OCI-LY3 (cell line): ENCODE measurements at regions not wholly inside any gene's neighbourhood (a gene's known extent, or its start where the extent isn't known, plus 50 kb on each side); places are given as distances from the start of the nearest gene placed in this dataset.

Experiments
- H2AFZ ChIP-seq: fragments of 200-600, 300-600 bp; shearing (Covaris generic); 2 replicates; pipeline ENCODE4 v1.6.0; 2014; ENCODE audit warnings: antibody characterized with exemption, low read depth, low read length
- H3K27ac ChIP-seq: fragments of 200-600, 300-600 bp; sonication (generic); 2 replicates; pipeline ENCODE4 v1.5.1; 2014; ENCODE audit warnings: mild to moderate bottlenecking, low read length, moderate library complexity, mixed read lengths
- H3K27me3 ChIP-seq: fragments of 200-600, 300-600 bp; sonication (generic); 2 replicates; pipeline ENCODE4 v1.6.1; 2014; ENCODE audit warnings: low read depth, low read length, mixed read lengths
- H3K36me3 ChIP-seq: fragments of 200-600, 300-600 bp; sonication (generic); replicated peaks from 2 replicates; pipeline ENCODE3; 2014; ENCODE audit warnings: low read depth, low read length, mixed read lengths
- H3K4me1 ChIP-seq: fragments of 300-600, 200-600 bp; sonication (generic); 2 replicates; pipeline ENCODE4 v1.6.1; 2014; ENCODE audit warnings: low read length, mixed read lengths
- H3K4me2 ChIP-seq: fragments of 200-600, 300-600 bp; sonication (generic); 2 replicates; pipeline ENCODE4 v1.6.1; 2014; ENCODE audit warnings: low read length, mixed read lengths
- H3K4me3 ChIP-seq: fragments of 300-600, 200-600 bp; sonication (generic); 2 replicates; pipeline ENCODE4 v1.5.1; 2014; ENCODE audit warnings: antibody characterized with exemption, mild to moderate bottlenecking, low read length, moderate library complexity
- H3K79me2 ChIP-seq: fragments of 300-600, 200-600 bp; shearing (Covaris generic); 2 replicates; pipeline ENCODE4 v1.6.1; 2014; ENCODE audit warnings: mild to moderate bottlenecking, low read length, mixed read lengths
- H3K9ac ChIP-seq: fragments of 300-600, 200-600 bp; shearing (Covaris generic); 2 replicates; pipeline ENCODE4 v1.6.0; 2014; ENCODE audit warnings: mild to moderate bottlenecking, low read length, moderate library complexity
- H3K9me3 ChIP-seq: fragments of 200-600, 300-600 bp; shearing (Covaris generic); 2 replicates; pipeline ENCODE4 v1.6.1; 2014; ENCODE audit warnings: low read length, mixed read lengths; ENCODE audit not compliant: insufficient read depth
- H4K20me1 ChIP-seq: fragments of 200-600, 300-600 bp; sonication (generic); 2 replicates; pipeline ENCODE4 v1.6.1; 2016; ENCODE audit warnings: low read length, mixed read lengths; ENCODE audit not compliant: insufficient read depth
- EZH2phosphoT487 ChIP-seq: fragments of 200-600 bp; shearing (Covaris generic); IDR thresholded peaks from 2 replicates; pipeline ENCODE4 v1.6.1; 2018; ENCODE audit warnings: antibody characterized with exemption, mixed run types, low read depth
- TF ChIP-seq, protein P1 (sequence below): fragments of 200-600, 300-600 bp; sonication (generic); IDR thresholded peaks from 2 replicates; pipeline ENCODE4 v1.5.1; 2014; ENCODE audit warnings: antibody characterized with exemption, low read length, low read depth

DNA sequence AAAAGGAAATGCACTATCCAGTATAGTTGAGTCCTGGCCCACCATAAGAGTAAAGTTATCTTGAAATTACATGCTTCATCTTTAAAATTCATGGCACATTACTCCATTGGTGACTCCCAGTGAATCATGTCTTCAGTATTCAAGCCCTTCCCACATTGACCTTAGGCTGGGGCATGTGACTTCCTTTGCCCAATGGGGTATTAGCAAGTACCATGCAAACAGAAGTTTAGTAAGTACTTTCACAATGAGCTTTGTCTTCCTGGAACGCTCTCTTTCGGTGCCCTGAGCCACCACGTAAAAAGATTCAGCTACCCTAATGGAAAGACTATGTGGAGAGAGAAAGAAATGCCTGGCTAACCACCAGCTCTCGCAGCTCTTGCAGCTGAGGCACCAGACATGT, 235.4 kb downstream of the HNRNPD start:
- Histone ChIP-seq H3K79me2 (no peaks in the 10 kb centered on the region), H4K20me1 (no peaks in the 10 kb centered on the region), H3K9me3 (no peaks in the 10 kb centered on the region), H3K9ac (no peak overlapping the region), H3K27me3 (peaks cover 12% of the 10 kb centered on the region; the same call in 1 of the 2 replicates), H3K27ac (no peak overlapping the region), H3K4me1 (peaks cover 10% of the 10 kb centered on the region), H3K4me2 (no peak overlapping the region), H3K4me3 (no peak overlapping the region), H3K36me3 (no peaks in the 10 kb centered on the region), H2AFZ (no peak overlapping the region)
- TF ChIP-seq, protein P1, sequence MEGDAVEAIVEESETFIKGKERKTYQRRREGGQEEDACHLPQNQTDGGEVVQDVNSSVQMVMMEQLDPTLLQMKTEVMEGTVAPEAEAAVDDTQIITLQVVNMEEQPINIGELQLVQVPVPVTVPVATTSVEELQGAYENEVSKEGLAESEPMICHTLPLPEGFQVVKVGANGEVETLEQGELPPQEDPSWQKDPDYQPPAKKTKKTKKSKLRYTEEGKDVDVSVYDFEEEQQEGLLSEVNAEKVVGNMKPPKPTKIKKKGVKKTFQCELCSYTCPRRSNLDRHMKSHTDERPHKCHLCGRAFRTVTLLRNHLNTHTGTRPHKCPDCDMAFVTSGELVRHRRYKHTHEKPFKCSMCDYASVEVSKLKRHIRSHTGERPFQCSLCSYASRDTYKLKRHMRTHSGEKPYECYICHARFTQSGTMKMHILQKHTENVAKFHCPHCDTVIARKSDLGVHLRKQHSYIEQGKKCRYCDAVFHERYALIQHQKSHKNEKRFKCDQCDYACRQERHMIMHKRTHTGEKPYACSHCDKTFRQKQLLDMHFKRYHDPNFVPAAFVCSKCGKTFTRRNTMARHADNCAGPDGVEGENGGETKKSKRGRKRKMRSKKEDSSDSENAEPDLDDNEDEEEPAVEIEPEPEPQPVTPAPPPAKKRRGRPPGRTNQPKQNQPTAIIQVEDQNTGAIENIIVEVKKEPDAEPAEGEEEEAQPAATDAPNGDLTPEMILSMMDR = no peak
- no peak for TF ChIP-seq EZH2phosphoT487

DNA sequence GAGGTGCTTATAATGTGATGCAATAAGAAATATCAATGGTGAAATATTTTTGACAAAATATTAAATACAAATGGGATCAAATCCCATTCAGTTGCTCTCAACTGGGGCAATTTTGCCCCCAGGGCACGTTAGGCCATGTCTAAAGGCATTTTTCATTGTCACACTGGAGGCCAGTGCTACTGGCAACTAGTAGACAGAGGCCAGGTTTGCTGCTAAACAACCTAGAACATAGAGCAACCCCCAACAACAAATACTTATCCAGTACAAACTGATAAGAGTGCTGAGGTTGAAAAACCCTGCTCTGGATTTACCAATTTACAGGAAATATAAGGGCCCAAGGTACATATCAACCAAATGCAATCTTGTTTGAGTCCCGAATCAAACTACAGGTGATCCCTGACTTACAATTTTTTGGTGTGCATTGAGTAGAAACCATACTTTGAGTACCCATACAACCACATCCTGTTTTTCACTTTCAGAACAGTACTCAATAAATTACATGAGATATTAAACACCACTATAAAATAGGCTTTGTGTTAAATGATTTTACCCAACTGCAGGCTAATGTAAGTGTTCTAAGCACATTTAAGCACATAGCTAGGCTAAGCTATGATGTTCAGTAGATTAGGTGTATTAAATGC, 237.5 kb downstream of the HNRNPD start:
- peaks cover 10% of the 10 kb centered on the region for H3K4me1 ChIP-seq
- no peak overlapping the region for H3K27ac ChIP-seq
- no peak overlapping the region for H2AFZ ChIP-seq
- H3K79me2 ChIP-seq = no peaks in the 10 kb centered on the region
- H3K9ac ChIP-seq = no peak overlapping the region
- no peaks in the 10 kb centered on the region for H4K20me1 ChIP-seq
- H3K27me3 ChIP-seq = peaks cover 13% of the 10 kb centered on the region; the same call in 1 of the 2 replicates
- no peak overlapping the region for H3K4me3 ChIP-seq
- H3K9me3 ChIP-seq = no peaks in the 10 kb centered on the region
- no peak for TF ChIP-seq EZH2phosphoT487
- TF ChIP-seq, protein P1 = no peak
- H3K36me3 ChIP-seq = no peaks in the 10 kb centered on the region
- peak overlapping the region; percentile 26 for H3K4me2 ChIP-seq

DNA sequence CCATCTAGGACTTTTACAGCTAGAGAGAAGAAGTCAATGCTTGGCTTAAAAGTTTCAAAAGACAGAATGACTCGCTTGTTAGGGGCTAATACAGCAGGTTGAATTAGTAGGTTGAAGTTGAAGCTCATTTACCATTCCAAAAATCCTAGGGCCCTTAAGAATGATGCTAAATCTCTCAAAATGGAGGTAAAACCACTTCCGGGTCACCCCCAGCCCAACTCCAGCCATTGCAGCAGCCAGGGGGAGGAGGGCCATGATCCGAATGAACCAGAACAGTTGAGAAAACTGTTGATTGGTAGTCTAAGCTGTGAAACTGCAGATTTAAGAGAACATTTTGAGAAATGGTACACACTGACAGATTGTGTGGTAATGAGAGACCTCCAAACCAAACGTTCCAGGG, 245.4 kb downstream of the HNRNPD start:
- Histone ChIP-seq H3K4me2 (no peak overlapping the region), H3K27me3 (0 out of 2 replicates have a peak, but pooled peaks cover under 1% of the 10 kb centered on the region), H3K4me3 (no peak overlapping the region), H3K4me1 (no peaks in the 10 kb centered on the region), H3K9ac (no peak overlapping the region), H4K20me1 (no peaks in the 10 kb centered on the region), H3K27ac (no peak overlapping the region), H3K9me3 (no peaks in the 10 kb centered on the region), H2AFZ (no peak overlapping the region), H3K36me3 (no peaks in the 10 kb centered on the region), H3K79me2 (no peaks in the 10 kb centered on the region)
- no peak for TF ChIP-seq EZH2phosphoT487
- TF ChIP-seq, protein P1 = no peak

DNA sequence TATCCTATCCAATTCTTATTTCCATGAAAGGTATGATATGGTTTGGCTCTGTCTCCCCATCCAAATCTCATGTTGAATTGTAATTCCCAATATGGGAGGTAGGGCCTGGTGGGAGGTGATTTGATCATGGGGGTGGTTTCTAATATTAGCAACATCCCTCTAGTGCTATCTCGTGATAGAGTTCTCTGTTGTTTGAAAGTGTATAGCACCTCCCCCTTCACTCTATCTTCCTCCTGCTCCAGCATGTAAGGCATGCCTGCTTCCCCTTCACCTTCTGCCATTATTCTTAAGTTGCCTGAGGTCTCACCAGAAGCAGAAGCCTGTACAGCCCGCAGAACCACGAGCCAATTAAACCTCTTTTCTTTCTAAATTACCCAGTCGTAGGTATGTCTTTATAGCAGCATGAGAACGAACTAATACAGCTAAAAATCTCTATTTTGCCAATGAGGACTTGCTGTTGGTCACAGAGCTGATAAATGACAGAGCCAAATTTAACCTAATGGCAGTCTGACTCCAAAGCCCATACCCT, 247.2 kb downstream of the HNRNPD start:
- no peak overlapping the region for H3K9ac ChIP-seq
- H3K4me1 ChIP-seq = no peaks in the 10 kb centered on the region
- no peak overlapping the region for H3K27ac ChIP-seq
- H3K27me3 ChIP-seq = no peaks in the 10 kb centered on the region
- TF ChIP-seq, protein P1 = no peak
- no peak for TF ChIP-seq EZH2phosphoT487
- H3K4me2 ChIP-seq = no peak overlapping the region
- H4K20me1 ChIP-seq = no peaks in the 10 kb centered on the region
- no peak overlapping the region for H3K4me3 ChIP-seq
- H2AFZ ChIP-seq = no peak overlapping the region
- H3K9me3 ChIP-seq = no peaks in the 10 kb centered on the region
- no peaks in the 10 kb centered on the region for H3K36me3 ChIP-seq
- no peaks in the 10 kb centered on the region for H3K79me2 ChIP-seq
